T1000 (cell line): ENCODE measurements at regions not wholly inside any gene's neighbourhood (a gene's known extent, or its start where the extent isn't known, plus 50 kb on each side); places are given as distances from the start of the nearest gene placed in this dataset.
A peak's percentile ranks its signal among the peaks of the same experiment; 100 is the strongest.
"Not testable (repeated sequence)": the region's sequence is repeated elsewhere in the genome, so short reads cannot be mapped to it uniquely, and the experiment has no call there.

Experiments
- DNase-seq: peaks from one replicate; lab custom pipeline; 2025; ENCODE audit warnings: mixed read lengths; lab: John Stamatoyannopoulos, UW

DNA sequence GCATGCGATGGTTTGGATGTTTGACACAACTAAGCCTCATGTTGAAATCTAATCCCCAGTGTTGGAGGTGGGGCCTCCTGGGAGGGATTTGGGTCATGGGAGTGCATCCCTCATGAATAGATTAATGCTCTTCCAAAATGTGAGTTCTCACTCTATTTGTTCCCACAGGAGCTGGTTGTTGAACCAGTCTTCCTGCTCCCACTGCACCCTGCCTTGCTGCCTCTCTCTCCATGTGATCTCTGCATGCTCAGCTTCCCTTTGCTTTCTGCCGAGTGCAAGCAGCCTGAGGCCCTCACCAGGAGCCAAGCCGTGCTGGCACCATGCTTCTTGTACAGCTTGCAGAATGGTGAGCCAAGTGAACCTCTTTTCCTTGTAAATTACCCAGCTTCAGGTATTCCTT lies 206.8 kb downstream of the VAPA start:
- DNase-seq = no peak

- DNase-seq = no peak
These were observed 207.2 kb downstream of the VAPA start for GRCh38 chr18:10121028-10121427.

- DNase-seq = peak; percentile 28
These were observed 208.1 kb downstream of the VAPA start for GRCh38 chr18:10121786-10122515.

DNA sequence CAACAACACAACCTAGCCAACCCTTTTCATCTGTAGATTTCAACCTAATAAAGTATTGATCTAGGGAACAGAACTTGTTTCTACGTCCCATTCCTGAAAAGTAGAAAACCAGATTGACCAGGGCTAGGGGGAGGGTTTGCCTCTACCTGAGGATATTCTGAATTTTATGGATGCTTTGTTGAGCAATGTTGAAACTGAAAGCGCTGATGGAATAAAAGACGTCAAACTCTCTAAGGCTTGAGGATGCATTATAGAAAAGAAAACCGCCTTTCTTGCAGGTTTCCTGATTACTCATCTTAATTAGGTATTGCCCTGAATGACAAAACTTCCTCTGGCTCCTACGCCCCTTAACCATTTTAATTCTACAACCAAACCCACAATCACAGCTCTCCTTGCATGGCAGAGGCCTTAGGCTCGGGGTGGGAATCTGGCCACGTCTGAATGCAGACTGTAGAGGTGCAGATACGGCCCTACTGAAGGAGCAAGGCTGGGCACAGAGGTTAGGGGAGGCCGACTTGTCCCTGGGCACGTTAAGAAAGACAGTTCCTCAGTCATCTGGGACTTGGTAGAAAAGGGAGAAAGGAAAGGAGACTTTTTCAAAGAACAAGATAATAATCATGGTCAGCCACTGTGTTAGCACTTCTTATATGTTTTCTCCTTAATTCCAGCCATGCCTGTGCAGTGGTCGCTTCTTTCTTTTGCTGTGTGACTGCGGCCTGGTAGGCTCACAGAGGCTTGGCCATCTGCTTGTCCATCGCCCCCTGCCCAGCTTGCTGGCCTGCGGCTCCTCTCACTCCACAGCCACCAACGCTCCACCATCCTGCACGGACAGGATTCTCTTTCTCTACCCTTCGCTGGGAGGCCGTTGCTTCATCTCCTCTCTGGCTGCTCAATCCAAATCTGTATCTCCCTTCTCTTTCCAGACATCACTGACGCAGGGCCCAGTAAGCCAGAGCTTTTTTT lies 209.5 kb downstream of the VAPA start:
- DNase-seq = no peak

DNA sequence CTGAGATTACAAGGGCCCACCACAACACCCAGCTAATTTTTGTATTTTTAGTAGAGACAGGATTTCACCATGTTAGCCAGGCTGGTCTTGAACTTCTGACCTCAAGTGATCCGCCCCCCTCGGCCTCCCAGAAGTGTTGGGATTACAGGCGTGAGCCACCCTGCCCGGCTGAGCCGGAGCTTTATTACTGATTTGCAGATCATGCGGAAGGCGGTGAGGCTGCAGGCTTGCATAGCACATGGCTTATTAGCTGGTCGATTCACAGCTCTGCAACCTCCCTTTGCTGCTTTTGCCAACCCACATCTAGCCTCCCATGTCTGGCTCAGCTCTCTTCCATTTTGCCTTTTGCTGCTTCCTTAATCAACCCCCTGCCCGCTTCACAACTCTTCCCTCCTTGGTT lies 210.3 kb downstream of the VAPA start:
- no peak for DNase-seq

- DNase-seq = no peak
These were observed 210.7 kb downstream of the VAPA start for GRCh38 chr18:10124557-10124956.

GRCh38 chr18:10124967-10125366 lies 211.2 kb downstream of the VAPA start:
- DNase-seq = no peak

DNA sequence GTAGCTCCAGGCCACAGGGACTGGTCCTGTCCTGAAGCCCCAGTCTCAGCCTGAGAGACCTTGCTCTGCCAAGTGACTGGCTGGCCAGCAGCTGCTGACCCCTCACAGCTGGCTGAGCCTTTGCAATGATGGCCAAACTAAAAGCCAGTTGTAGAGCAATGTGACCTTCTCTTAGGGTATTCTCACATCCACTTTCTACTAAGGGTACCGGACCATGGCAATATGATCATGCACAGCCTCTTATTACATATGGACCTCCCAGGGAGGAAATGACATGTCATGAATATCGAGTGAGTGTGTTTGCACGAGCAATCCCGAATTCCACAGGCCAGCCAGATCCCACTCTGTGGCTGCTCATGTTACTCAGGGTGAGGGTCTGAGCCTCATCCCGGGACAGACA lies 213.9 kb downstream of the VAPA start:
- no peak for DNase-seq

DNA sequence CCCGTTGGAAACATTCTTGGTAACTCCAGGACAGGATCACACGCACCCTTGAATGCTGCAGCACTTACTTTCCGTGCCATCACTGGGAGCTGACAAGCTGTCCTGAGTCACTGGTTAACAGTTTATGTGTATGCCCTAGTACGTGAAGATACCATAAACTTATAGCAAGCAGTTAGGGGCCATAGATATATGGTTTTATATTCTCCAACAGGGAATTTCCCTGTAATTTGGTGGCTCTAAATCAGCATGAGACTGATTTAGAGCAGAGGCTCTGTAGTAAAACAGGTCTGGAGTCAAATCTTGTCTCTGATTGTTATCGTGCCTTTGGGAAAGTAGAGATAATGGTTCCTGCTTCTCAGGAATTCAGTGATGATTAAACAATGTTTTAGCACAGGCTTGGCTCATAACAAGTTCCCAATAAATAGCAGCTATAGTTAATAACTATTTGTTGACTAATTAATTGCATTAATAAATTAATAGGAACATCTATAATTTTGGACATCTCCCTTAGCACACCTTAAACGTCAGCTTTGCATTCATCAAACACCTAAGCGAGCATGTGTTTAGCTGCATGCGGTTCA lies 215.2 kb downstream of the VAPA start:
- no peak for DNase-seq

- DNase-seq = no peak
These were observed 216.8 kb downstream of the VAPA start for GRCh38 chr18:10130606-10131005.

DNA sequence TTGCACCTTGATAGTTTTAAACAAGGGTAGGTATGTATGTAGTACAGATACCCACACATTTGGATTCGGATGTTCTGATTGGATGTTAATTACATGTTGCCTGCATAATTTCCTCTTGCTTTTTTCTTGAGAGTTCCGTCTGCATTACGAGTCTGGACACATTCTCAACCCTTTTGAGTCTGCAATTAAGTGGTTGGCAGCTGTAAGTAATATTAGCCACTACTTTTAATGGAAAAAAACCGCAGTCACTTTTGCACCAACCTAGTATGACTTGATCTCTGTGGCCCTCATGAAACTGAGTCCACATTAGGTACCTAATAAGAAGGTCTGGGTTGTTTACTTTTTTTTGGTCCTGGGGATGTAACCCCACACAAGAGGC lies 217.3 kb downstream of the VAPA start:
- DNase-seq = no peak

GRCh38 chr18:10131460-10132395 lies 217.9 kb downstream of the VAPA start:
- no peak for DNase-seq

DNA sequence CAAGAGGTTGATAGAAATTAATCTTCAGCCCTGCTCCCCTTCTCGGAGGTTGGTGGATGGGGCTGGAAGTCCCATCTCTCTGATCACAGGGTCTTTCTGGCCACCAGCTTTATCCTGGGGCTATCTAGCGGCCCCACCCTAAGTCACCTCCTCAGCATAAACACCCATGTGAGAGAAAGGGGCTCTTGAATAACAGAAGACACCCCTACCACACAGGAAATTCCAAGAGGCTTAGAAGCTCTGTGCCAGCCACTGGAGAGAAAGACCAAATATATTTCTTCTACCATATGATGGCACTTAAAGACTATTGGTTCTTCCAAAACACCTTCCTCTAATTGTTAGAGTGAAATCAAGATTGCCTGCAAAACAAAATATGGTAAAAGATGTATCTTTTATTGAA lies 219.7 kb downstream of the VAPA start:
- DNase-seq = no peak

DNA sequence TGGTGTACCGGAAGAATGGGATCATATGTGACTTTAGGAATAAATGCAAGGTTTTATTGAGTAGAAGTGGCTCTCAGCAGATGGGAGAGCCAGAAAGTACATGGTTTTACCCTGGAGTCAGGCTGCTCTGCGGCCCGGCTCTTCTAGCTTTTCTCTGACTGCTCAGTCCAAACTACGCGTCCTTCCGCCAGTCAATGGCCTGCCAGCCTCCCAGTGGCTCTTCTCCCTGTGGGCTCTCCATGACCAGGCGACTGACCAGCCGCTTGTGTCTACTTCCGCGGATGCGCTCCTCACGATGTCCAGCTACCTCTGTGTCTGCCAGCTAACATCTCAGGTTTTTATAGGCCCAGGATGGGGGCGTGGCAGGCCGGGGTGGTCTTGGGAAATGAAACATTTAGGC lies 220.4 kb downstream of the VAPA start:
- DNase-seq = no peak

- not testable (repeated sequence) for DNase-seq
These were observed 220.9 kb downstream of the VAPA start for GRCh38 chr18:10134749-10135148.

DNA sequence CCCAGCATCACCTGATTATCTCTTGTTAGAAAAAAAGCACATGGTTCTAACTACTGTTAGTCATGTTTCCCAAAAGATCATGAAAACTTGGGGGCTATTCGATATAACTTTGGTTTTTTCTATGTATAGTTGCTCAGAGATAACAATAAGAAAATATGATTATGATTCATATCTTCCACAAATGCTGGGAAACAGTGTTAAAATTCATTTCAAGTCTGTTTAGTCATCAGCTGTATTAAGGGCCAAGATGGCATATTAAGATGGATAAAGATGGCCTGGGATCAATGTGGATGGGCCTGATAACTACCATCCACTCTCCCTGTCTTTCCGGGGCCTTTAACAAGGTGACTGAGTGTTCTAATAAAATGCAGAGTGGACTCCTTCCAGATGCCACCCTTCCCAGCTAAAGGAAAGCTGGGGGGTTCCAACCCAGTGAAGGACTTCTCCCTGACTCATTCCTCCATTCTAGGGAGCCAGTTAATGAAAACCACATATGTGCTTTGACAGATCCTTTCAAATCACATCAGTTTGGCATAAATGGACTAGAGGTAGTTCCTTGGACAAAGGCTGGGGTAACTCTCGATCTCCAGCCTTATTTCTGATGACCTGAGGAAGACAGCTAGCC lies 221.6 kb downstream of the VAPA start:
- no peak for DNase-seq

DNA sequence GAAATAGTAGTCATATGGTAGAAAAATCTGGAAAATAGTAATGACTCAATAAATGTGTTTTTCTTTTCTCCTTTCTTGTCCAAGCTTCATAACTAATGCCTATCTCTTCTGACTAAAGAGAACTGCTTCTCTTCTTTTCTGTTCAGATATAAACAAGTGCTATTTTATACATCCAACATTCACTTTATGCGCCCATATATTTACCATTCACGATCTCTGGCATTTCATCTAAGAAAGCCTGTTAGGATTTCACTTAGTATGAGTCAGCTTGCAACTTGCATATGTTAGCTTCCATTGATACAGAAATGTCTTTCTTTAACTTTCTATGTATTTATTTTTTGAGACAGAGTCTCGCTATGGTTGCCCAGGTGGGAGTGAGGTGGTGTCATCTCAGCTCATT lies 224.9 kb downstream of the VAPA start:
- no peak for DNase-seq

DNA sequence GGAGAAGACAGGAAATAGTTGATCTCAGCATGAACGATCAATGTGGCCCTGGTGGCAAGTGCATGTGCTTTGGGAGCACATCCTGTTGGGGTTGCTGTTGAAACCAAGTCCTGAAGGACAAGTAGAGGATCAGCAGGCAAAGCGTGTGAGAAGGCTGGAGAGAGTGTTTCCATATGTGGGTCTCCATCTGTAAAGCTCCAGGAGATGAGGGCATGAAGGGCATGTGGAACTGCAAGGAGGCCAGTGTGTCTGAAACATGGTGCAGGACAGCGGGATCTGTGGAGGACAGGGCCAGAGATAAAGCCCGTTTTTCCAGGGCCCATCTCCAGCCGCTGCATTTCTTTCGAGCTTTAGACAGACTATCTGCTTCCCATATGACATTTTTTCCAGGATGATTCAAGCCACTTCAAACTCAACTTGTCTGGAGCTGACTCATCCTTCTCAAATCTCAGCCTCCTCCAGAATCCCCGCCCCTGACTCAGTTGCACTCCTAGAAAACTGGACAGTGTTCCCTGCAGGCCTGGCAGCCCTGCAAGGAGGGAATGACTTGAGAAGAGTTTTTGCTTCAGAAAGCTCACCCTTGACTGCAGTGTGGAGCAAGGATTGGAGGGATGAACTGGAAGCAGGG lies 226.1 kb downstream of the VAPA start:
- DNase-seq = no peak

- DNase-seq = no peak
These were observed 226.9 kb downstream of the VAPA start for GRCh38 chr18:10140461-10141282.

DNA sequence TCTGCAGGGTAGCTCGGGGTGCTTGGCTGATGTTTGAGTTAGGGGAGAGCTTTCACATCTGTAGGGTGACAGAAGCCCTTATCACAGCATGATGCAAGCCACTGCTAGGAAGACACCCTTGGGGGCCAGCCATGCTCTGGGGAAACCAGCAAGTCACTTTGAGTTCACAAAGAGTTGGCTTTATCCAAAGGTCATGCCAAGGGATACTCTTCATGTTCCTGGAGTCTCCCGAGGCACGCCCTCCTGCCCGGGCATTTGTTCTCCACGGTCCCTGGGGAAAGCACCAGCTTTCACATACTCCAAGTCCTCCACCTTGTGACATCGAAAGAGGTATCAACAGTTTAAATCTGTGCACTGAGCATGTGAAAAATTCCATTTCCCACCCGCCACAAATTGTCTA lies 227.7 kb downstream of the VAPA start:
- DNase-seq = no peak
